Panc1 (cell line): ENCODE measurements at regions not wholly inside any gene's neighbourhood (a gene's known extent, or its start where the extent isn't known, plus 50 kb on each side); places are given as distances from the start of the nearest gene placed in this dataset.

Experiments used
- CTCF ChIP-seq: fragments of 450-650 bp; IDR thresholded peaks from 2 replicates; pipeline ENCODE4 v1.5.1; 2017; ENCODE audit warnings: mild to moderate bottlenecking
- POLR2AphosphoS5 ChIP-seq: IDR thresholded peaks from 2 replicates; pipeline ENCODE4 v1.6.1; 2012; ENCODE audit warnings: mild to moderate bottlenecking, low read depth, low read length, moderate library complexity
- REST ChIP-seq, 2 experiments: IDR thresholded peaks; 2 replicates each; pipeline ENCODE4 v1.6.1; 2011 to 2012; ENCODE audit warnings: low read depth in 2 of 2, control low read depth in 1 of 2, low read length in 1 of 2, mild to moderate bottlenecking in 1 of 2, moderate library complexity in 1 of 2; ENCODE audit not compliant: insufficient read depth in 1 of 2
- SIN3A ChIP-seq: IDR thresholded peaks from 2 replicates; pipeline ENCODE4 v1.6.1; 2012; ENCODE audit warnings: low read depth, mild to moderate bottlenecking, low read length, moderate library complexity, borderline replicate concordance; ENCODE audit not compliant: insufficient read depth
- TCF7L2 ChIP-seq: IDR thresholded peaks from 2 replicates; pipeline ENCODE4 v1.6.1; 2011; ENCODE audit warnings: mild to moderate bottlenecking, low read depth, low read length, inconsistent platforms

- no peak for TF ChIP-seq CTCF
- no peak for TF ChIP-seq POLR2AphosphoS5
- no peak for TF ChIP-seq SIN3A
- TF ChIP-seq REST (IDR thresholded peaks at IDR 0.05; ENCODE audit: insufficient read depth in 1 of 2, low read depth in 2 of 2, low read length in 1 of 2): no peak
- no peak for TF ChIP-seq TCF7L2
These were observed 246.9 kb downstream of the NDUFA10 start for GRCh38 chr2:239778042-239778851.
